GM21529 (cell line): ENCODE measurements at regions not wholly inside any gene's neighbourhood (a gene's known extent, or its start where the extent isn't known, plus 50 kb on each side); places are given as distances from the start of the nearest gene placed in this dataset.
"Not testable (repeated sequence)": the region's sequence is repeated elsewhere in the genome, so short reads cannot be mapped to it uniquely, and the experiment has no call there.

Experiments used
- ATAC-seq: cut with Tn5 transposase; IDR thresholded peaks from one replicate; pipeline ENCODE4 v1.9.1; 2021; ENCODE audit not compliant: unreplicated experiment

DNA sequence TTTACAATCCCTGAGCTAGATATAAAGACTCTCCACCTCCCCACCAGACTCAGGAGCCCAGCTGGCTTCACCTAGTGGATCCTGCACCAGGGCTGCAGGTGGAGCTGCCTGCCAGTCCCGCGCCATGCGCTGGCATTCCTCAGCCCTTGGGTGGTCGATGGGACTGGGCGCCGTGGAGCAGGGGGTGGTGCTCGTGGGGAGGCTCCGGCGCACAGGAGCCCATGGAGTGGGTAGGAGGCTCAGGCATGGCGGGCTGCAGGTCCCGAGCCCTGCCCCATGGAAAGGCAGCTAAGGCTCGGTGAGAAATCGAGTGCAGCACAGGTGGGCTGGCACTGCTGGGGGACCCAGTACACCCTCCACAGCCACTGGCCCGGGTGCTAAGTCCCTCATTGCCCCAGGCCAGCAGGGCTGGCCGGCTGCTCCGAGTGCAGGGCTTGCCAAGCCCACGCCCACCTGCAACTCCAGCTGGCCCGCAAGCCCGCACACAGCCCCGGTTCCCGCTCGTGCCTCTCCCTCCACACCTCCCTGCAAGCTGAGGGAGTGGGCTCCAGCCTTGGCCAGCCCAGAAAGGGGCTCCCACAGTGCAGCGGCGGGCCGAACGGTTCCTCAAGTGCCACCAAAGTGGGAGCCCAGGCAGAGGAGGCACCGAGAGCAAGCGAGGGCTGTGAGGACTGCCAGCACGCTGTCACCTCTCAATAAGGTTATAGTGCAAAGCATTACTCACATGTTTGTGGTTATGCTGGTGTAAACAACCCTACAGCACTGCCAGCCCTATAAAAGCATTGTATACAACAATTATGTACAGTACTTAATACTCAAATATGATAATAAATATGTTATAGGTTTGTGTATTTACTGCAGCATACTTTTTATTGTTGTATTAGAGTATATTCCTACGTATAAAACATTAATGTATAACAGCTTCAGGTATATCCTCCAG is 757.3 kb downstream of the SLC6A15 start:
- ATAC-seq: not testable (repeated sequence)

GRCh38 chr12:84154439-84154990 is 758.1 kb downstream of the SLC6A15 start:
- not testable (repeated sequence) for ATAC-seq

DNA sequence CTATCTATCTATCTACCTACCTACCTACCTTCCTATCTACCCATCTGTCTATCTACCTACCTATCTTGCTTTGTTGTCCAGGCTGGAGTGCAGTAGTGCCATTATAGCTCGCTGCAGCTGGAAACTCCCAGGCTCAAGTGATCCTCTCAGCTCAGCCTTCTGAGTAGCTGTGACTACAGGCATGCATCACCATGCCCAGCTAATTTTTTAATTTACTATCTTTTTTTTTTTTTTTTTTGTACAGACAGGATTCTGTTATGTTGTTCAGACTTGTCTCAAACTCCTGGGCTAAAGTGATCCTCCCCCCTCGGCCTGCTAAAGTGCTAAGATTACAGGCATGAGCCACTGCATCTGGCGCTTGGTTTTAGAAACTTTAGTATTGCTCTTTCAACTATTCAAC is 762.4 kb downstream of the SLC6A15 start:
- ATAC-seq: no peak

DNA sequence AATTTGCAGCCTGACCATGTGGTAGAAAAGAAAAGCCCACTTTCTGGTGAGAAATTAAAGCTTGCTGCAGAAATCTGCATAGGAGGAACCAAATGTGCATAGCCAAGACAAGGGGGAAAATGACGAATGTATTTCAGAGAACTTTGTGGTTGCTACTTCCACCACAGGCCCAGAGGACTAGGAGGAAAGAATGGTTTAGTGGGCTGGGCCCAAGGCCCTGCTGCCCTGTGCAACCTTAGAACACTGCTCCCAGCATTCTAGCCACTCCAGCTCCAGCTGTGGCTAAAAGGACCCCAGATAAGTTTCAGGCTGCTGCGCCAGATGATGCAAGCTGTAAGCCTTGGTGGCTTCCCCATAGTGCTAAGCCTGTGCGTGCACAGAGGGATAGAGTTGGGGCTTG is 764.3 kb downstream of the SLC6A15 start:
- ATAC-seq: no peak

DNA sequence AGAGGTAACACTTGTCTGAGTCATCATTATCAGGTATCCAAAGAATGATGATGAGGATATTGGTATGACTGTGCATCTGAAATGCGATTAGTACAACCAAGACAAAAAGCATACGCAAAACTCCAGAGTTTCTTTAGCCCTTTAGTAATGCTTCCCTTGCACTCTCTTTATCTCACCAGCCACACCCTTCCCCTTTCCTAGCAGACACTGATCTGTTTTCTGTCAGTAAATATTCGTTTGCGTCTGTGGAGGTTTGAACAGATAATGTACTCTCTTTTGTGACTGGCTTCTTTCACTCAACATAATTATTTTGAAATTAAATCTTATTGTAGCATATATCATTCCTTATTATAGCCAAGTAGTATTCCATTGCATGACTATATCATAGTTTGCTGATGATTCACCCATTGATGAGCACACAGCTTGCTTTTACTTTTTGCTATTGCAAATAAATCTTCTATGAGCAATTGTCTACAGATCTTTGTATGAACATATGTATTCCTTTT is 775.7 kb downstream of the SLC6A15 start:
- no peak for ATAC-seq

- no peak for ATAC-seq
These were observed 776.9 kb downstream of the SLC6A15 start for GRCh38 chr12:84135586-84136279.

DNA sequence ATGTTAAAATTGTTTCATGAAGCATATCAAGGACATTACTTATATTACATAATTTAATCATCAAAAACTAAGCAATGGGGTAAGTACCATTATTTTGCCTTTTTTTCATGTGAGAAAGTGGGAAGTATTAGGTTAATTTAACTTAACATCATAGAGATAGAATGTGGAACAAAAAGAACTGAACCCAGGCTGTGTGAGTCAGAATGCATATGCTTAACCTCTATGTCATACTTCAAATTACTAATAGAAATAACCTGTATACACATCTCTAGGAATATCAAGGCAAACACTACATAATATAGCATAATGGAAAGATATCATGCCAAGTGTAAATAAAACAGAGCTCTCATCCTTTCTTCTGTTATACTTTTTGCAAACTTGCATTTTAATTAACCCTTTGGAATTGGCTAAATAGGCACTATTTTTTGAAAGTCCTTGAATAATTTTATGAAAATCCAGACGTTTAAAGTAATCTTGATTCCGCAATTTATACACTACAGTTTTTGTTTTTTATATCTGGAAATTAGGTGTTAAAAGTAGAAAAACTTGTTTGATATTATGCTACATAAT is 777.7 kb downstream of the SLC6A15 start:
- no peak for ATAC-seq

- no peak for ATAC-seq
These were observed 781.5 kb downstream of the SLC6A15 start for GRCh38 chr12:84131076-84131475.

DNA sequence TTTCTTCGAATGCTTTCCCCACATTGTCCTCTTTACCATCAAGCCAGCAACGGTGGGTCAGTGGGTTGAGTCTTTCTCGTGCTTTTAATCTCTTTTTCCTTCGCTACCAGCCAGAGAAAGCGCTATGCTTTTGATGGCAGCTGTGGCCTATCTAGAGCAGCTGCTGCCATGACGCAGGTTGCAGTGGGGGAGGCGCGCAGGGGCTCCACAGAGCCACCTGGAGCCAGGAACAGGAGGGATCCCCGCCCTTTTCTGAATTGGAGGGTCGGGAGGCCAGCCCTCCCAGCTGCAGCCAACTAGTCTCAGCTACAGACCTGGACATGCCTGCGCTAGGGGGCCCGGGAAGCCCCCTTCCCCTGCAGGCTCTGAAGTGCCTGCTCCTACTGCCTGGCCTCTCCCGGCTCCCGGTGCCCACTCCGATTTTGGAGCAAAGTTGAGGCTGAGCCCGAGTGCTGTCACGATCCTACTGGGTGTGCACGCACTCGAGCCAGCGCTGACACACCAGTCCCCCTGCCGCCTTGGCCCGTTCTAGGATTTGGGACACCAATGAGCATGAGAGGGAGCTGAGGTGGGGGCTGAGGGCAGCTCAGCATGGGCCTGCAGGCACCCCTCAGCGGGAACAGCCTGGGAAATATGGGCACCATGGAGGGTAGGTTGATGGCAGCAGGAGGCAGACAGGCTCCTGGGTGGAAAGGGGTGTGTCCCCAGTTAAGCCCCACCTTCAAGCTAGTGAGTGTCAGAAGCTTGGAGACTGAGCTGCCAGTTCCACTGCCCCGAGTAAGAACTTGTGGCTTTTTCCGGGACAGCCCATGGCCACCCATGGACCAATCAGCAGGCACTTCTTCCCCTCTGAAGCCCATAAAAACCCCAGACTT is 784.2 kb downstream of the SLC6A15 start:
- no peak for ATAC-seq

DNA sequence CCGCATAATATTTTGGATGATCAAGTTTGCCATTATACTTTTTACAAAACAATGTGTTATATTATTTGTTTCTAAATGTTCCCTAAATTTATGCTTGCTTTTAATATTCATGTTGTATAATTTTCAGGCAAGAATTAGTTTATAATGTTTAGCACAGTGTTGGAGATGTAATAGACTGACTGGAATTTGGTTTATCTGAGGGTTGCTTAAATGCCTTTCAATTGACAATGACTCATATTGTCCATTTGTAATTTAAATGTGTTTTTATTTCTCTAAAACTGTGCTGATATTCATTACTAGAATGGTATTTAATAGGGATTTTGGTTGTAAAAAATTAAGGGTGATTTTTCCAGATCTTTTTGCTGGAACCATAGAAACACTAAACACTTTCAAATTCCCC is 788.4 kb downstream of the SLC6A15 start:
- no peak for ATAC-seq

DNA sequence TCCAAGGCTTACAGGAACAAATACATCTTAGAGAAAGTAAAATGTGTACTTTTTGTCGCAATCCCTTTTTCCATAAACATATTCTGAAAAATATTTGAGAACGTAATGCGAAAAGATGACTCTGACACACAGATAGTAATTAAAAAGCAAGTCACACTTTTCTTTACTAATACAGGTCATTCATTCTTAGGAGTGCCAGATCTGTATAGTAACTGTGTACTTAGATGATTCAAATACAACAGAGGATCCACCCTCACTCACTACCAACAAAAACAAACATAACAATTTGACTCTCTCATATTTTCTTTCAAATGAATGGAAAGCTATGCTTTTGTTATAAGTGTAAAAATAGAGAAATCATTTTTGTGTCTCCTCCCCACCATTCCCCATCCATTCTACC is 795.4 kb downstream of the SLC6A15 start:
- ATAC-seq: no peak

DNA sequence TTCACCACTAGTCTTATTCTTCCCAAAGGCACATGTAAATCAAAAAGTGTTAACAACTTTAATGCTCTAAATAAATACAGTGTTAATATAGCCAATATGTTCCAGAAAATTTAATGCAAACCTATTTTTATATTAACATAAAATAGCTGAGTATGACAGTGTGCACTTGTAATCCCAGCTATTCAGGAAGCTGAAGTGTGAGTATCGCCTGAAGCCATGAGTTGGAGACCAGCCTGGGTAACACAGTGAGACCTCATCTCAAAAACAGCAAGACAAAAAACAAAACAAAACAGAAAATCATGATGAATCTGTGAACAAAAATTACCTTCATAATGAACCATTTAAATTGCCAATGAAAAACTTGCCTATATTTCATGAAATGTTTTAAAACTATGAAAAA is 798.9 kb downstream of the SLC6A15 start:
- no peak for ATAC-seq

GRCh38 chr12:84103886-84104285 is 808.7 kb downstream of the SLC6A15 start:
- ATAC-seq: not testable (repeated sequence)

DNA sequence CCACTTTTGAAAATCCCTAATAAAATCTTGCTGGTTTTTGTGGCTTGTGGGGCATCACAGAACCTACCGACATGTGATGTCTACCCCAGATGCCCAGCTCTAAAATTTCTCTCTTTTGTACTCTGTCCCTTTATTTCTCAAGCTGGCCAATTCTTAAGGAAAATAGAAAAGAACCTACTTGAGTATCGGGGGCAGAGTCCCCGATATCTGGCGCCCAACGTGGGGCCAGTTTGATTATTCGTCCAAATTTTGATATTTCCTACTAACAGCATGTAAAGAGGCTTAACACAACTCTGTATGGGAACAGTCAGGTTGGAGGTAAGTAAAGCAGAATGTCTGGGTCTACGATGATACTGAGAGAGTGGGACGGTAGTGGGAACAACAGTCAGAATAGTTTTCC is 810.6 kb downstream of the SLC6A15 start:
- ATAC-seq: not testable (repeated sequence)

DNA sequence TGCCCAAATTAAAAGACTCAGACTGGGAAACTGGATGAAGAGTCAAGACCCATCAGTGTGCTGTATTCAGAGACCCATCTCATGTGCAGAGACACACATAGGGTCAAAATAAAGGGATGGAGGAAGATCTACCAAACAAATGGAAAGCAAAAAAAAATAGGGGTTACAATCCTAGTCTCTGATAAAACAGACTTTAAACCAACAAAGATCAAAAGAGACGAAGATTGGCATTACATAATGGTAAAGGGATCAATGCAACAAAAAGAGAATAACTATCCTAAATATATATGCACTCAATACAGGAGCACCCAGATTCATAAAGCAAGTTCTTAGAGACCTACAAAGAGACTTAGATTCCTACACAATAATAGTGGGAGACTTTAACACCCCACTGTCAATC is 813.0 kb downstream of the SLC6A15 start:
- not testable (repeated sequence) for ATAC-seq

- ATAC-seq: no peak
These were observed 820.9 kb downstream of the SLC6A15 start for GRCh38 chr12:84091651-84092050.

GRCh38 chr12:84089356-84089755 is 823.2 kb downstream of the SLC6A15 start:
- ATAC-seq: no peak

DNA sequence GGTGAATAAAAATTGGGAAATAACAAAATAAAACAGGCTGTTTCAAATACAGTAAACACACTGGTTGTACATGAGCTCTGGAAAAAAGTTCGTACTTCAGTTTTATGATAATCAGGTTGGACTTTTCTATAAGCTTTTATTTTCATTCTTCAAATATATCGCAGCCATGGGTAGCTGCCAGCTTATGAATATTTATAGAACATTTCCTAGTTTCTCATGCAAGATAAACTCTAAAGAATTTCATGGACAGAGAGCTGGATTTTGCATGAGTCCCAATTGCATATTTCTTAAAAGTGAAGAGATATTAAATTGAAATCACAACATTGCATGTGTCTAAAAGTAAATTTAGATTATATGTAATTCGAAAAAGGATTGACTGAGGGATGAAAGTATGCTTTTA is 827.6 kb downstream of the SLC6A15 start:
- ATAC-seq: no peak

DNA sequence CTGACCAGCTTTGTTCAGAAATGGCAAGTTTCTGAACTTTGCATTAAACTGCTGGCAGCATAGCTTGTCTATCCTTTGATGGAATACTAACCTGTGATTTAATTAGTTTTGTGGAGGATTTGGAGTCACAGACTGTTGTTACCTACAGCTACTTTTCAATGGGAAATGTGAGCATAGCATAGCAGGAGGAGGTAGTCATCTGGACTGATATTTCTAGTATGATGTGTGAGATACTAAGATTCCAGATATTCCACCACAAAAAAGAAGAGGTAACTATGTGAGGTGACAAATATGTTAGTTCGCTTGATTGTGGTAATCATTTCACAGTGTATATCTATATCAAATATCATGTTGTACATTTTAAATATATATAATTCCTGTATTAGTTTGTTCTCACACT is 833.0 kb downstream of the SLC6A15 start:
- ATAC-seq: no peak

- no peak for ATAC-seq
These were observed 834.9 kb downstream of the SLC6A15 start for GRCh38 chr12:84077679-84078078.
